ELR (cell line): ENCODE measurements at regions not wholly inside any gene's neighbourhood (a gene's known extent, or its start where the extent isn't known, plus 50 kb on each side); places are given as distances from the start of the nearest gene placed in this dataset.

Source experiments
- DNase-seq: peaks from one replicate; pipeline ENCODE4 v3.0.0-alpha.2; 2015; ENCODE audit warnings: low read depth

- DNase-seq, result no peak
Measured at GRCh38 chr2:221225752-221226151, 346.4 kb downstream of the EPHA4 start.

DNA sequence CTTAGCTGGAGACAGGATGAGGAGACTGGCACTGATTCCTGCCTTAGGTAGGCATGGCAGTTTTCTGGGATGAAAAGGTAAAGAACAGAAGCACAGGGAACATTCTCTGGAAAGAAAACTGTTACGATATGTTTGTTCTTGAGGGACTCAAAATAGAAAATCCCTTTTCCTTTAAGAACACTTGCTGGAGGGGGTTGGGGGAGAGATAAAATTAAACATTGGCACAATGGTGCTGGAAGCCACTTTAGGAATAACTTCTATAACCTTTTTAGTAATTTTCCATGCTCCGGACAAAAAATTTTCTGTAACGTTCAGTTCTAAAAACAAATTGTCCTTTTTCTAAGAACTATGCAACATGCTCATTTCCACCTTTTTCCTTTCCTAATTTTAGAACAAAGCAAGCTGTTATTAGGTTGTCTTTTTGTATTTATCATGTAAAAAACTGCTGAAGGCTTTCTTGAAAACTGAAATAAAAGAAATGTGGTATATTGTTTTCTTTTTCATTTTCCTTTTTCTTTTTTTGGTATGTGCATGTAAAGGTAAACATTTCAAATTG, 343.8 kb downstream of the EPHA4 start:
- DNase-seq, result no peak

- DNase-seq, result no peak
Measured at GRCh38 chr2:221229099-221229498, 343.0 kb downstream of the EPHA4 start.

DNA sequence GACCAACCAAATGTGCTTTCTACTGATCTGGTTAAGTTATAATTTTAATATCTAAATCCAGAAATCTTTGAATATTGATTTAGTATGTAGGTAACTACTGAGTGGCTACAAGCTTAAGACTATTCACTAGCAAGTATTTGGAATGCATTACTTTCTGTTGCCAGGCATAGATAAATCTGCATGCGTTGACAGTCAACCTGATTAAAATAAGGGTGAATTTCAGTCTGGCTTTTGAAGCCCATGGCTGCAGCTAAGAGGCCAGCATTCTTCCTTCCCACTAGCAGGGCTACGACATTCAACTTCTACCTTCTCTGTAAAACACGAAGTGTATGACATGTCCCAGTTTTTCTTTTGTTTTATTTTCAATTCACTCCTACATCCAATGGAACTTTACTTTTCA, 340.6 kb downstream of the EPHA4 start:
- no peak for DNase-seq

- DNase-seq, result no peak
Measured at GRCh38 chr2:221235941-221236340, 336.2 kb downstream of the EPHA4 start.

- no peak for DNase-seq
Measured at GRCh38 chr2:221241072-221241471, 331.0 kb downstream of the EPHA4 start.

GRCh38 chr2:221243771-221244170, 328.3 kb downstream of the EPHA4 start:
- no peak for DNase-seq

DNA sequence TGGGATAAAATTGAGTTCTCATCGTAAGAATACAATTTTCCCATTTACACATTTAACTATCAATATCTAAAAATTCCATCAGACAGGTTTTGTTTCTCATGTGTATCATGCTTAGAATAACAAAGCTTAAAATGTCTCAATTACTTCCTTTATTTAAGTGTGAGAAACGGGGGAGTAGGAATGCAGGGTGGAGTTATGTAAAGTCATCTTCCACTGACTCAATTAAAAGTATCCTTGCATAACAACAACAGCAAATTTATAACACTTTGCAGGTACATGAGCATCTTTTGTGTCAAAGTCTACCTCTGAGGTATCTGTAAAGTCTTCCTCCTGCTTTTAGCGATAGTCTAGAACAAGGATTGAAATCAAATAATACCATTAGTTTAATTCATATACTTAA, 327.1 kb downstream of the EPHA4 start:
- DNase-seq, result no peak

DNA sequence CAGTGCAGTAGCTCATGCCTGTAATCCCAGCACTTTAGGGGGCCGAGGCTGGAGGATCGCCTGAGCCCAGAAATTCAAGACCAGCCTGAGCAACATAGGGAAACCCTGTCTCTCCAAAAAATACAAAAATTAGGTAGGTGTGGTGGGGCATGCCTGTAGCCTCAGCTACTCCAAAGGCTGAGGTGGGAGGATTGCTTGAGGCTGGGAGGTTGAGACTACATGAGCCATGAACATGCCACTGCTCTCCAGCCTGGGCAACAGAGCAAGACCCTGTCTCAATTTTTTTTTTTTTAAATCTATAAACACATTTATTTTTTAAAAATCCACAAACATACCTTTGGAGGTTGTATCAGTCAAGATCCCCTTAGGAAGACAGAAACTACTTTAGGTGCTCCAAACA, 326.3 kb downstream of the EPHA4 start:
- no peak for DNase-seq

- peak; percentile 0 for DNase-seq
Measured at GRCh38 chr2:221254299-221254698, 317.8 kb downstream of the EPHA4 start.

- no peak for DNase-seq
Measured at GRCh38 chr2:221255862-221256261, 316.2 kb downstream of the EPHA4 start.

DNA sequence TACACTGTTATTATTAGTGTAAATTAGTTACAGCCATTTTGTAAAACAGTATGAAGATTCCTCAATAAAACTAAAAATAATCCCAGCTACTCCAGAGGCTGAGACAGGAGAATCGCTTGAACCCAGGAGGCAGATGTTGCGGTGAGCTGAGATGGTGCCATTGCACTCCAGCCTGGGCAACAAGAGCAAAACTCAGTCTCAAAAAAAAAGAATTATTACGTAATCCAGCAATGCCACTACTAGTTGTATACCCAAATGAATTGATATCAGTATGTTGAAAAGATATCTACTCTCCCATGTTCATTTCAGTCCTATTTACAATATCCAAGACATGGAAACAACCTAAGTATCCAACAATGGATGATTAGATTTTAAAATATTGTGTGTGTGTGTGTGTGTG, 313.6 kb downstream of the EPHA4 start:
- no peak for DNase-seq

- DNase-seq, result no peak
Measured at GRCh38 chr2:221262651-221263050, 309.5 kb downstream of the EPHA4 start.

GRCh38 chr2:221263573-221263972, 308.5 kb downstream of the EPHA4 start:
- no peak for DNase-seq

DNA sequence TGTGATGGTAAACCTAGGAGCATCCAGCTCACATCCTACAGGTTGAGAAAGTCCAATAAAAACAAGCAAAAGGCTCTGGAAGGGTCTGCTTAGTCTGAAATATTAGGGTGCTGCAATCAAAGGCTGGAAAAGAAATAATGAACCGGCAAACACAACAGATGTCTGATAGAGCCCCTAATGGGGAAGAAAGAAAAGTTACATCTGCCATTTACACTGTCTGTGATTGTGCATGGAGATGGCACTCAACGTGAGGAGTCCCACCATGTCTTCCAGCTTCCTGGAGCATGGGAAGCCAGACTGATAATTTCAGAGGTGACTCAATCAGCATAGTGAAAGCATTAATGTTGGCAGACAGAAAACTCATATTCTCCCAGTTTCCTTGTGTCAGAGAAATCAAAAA, 307.8 kb downstream of the EPHA4 start:
- no peak for DNase-seq

DNA sequence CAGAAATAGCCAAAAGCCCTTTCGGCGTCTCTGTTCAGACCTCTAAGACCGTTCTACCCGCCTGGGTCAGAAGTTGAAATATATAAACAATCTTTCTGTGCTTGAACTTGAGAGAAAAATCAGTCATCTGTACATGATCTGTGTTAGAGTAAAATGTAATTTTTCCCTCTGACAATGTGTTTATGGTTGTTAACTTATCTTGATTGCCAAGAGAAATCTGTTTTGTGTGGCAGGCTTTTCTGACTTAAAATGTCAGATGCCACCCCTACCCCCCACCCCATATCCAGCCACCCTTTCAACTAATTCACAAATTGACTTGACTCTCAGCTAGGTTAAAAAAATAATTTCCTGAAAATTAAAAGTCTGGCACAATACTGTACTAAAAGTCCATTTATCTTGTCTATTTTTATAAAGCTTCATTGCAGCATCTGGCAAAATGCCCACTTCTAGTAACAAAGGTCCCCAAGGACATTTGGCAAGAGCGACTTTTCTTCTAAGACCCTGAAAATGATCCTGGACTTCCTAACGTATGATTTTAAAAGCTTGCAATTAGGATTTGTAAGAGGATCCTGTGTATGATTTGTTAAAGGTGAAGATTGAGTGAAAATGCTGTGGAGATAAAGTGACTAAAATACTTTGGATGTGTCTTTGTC, 304.2 kb downstream of the EPHA4 start:
- no peak for DNase-seq

DNA sequence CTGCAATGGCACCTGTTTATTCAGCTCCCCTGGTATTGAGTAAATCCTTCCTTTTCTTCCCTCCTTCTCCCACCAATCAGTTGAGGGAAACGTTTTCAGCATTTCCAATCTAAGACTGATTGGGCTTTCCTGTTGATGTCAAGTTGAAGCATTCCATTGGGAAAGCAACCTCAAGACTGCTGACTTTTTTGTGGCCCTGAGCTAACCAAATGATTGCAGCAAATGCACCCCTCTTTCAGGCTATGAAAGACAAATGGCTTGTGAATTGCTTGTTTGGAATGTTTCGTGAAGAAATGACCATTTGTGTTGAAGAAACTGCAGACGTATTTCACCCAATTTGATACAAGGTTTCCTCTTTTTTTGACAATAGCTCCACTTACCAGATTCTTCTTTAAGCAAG, 303.5 kb downstream of the EPHA4 start:
- DNase-seq, result no peak

- no peak for DNase-seq
Measured at GRCh38 chr2:221270806-221271205, 301.3 kb downstream of the EPHA4 start.

DNA sequence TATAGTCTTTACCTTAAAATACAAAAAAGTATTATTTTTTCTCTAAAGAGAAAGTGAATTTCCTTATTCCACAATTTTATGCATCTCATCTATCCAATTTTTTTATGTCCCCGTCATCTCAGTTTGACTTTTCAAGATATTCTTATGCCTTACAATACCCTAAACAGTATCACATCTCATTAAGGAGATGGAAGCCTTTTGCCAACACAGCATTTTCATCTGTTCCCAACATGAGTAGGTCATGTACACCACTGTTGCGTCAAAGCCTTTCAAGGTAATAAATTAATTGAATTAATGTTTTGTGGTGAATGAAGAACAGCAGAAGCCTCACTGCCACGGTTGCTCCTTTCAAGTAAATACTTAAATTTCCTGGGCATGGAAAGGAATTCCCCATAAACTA, 299.4 kb downstream of the EPHA4 start:
- no peak for DNase-seq

GRCh38 chr2:221276033-221276432, 296.1 kb downstream of the EPHA4 start:
- no peak for DNase-seq

GRCh38 chr2:221276601-221277000, 295.5 kb downstream of the EPHA4 start:
- no peak for DNase-seq

DNA sequence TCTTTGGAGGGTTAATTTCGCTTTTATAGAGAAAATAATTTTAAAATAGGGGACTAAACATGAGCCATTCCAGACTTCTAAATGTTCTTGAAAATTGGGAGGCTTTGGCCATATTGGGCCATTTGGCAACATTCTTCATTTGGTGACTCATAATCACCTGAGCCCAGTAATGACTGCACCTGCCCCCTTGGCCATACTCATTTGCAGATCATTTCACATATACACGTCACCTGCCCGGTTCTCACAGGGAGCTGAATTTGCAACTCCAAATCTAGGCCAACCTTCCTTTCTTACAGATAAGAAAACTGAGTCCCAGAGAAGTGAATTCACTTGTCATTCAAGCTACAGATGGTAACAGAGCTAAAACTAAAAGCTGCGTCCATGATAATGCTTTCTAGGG, 289.7 kb downstream of the EPHA4 start:
- no peak for DNase-seq

- DNase-seq, result peak; percentile 20
Measured at GRCh38 chr2:221283896-221284545, 288.1 kb downstream of the EPHA4 start.

- no peak for DNase-seq
Measured at GRCh38 chr2:221285148-221285547, 287.0 kb downstream of the EPHA4 start.
